Globus pallidus (tissue), 1 donor: ENCODE measurements at regions not wholly inside any gene's neighbourhood (a gene's known extent, or its start where the extent isn't known, plus 50 kb on each side); places are given as distances from the start of the nearest gene placed in this dataset.

Source experiments
- DNase-seq: peaks from one replicate; pipeline ENCODE4 v3.0.0-alpha.2; 2015; ENCODE audit warnings: low spot score

DNA sequence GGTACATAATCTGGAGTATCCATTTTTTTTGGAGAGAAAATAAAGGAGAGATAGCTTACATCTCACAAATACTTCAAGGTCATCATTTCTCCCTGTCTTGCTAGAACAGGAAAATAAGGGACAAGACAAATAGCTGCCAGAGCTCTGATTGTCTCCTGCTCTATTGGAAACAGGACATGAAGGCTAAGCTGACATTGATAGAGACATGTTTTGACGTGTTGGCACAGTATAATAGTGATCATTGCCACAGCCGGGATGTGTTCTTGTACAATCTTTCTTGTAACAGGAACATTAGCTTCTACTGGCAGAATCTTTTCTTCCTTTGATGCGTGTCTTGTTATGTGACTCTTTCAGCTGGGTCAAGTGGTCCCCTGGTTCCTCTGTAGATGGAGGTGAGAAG lies 279.3 kb upstream of the MTPN start:
- no peak for DNase-seq

DNA sequence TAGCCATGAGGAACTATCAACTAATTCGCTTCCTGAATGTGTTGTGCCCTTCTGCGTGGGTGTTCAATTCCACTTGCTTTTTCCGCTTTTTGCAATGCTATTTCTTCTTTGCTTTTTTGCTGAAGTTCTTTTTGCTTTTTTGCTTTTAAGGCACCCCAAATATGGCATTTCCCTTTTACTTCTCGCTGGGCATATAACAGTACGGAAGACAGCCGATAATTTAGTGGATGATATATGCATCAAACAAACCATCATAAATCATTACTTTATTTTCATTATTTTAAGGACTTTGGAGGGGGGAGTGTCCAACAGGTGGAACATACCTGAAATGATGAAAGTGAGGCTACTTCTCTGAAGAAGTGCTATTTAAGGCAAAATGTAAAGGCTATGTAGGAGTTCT lies 277.0 kb upstream of the MTPN start:
- DNase-seq = no peak

DNA sequence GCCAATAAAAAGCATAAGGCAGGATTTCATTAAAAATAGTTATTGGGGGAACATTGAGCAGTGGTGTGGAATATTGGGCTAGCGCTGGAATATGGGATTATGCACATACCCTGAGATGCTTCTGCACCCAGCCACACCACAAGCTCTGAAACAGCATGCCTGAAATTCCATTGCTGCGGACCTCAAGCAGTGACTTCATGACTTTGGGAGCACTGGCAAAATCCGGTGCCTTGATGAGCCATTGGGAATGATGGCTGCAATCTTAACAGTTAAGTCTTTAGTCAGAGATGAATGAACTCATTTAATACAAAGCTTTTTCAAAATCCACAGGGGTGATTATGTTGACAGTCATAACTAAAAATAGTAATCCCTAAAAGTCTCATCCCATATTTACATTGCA lies 274.7 kb upstream of the MTPN start:
- DNase-seq = no peak

DNA sequence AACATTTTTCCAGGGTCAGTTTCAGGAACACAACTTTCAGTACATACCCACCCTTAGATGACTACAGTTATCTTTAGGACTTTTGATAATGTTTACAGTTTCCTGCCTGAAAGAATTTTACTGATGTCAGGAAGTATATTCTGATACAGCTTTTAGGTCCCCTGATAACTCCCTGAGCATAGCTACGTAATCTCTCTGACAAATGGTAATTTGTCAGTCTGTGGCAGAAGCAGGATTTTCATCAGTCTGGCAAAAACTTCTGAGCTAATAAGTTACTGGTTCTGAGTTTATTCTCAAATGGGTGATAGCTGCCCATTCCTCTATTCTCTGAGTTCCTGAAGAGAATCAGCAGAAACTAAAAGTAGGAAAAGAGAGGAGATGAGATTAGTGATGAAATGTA lies 270.1 kb upstream of the MTPN start:
- no peak for DNase-seq

DNA sequence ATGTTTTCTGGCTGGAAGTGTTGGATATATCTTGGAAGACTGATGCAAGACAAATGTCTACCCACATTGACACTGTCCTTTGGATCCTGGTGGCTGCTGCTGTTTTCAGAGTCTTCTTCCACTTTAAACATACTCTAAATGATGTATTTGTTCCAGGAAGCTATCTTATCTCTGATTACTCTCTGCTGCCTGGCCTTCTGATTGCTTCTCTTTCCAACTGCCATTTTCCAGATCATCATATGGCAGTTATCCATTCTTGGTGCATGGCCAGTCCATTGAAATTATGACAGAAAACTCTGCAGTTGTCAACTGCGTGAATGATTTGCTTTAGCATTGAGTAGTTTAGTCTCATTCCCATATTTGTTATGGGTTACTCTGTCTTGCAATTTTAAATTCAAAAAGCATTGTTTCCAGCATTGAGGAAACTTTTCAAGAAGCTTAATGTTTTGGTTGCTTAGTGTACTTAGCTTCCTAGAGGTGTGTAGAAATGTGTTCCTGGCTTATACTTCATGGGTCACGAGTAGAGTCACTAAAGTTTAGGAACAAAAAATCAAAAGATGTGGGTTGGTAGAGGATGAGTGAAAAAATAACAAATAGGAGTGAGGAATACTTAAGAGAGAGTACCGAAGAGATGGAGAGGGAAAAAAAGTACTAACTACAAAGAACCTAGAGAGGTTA lies 268.3 kb upstream of the MTPN start:
- DNase-seq = no peak

DNA sequence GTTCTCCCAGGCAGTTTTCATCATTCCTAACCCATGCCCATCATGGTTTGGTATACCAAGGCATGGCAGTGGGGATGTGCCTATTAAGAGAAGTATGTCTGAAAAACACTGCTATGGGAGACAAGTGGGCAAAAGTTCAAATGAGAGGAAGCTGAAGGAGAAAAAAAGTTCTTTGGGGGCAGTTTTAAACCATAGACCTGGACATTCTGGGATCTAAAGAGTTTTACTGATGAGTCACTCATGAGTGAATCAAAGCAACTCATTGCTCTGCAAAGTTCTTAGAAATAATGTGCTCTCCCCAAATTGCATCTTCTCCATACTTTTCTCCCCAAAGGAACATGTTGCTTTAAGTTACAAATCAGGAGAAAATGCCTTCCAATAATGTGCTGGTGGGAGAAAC lies 256.9 kb upstream of the MTPN start:
- no peak for DNase-seq

DNA sequence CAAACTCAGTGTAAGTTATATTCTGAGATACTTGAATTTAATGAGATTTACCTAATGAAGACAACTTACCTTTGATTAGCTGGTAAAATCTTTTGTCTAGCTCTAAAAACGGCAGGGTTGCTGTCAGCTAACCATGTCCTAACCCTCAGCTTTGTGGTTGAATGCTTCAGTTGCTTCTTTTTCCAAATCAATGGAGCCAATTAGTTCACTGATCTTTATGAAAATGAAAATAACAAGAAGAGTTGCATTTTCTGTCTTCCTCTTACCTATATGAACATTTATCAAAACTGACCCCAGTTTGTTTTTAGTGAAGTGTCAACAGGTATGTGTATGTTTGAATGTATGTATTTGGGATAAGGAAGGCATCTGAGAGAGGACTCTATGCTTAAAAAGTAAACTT lies 253.1 kb upstream of the MTPN start:
- no peak for DNase-seq

DNA sequence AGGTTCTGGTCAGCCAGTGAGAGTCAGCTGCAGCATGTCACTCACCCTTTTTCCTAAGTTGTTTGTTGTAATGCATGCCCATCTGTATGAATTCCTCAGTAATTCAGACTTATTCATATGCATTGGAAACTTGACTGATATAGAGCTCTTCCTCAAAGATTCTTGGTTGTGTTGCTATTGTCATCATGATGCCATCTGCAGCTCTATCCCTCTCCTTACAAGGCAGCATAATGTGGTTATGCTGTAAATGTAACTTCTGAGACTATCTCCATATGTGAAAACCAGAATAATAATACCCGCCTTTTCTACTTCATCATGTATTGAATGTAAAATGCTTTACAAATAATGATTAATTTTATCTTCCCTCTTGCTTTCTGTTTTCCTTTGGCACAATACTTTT lies 252.6 kb upstream of the MTPN start:
- DNase-seq = no peak

DNA sequence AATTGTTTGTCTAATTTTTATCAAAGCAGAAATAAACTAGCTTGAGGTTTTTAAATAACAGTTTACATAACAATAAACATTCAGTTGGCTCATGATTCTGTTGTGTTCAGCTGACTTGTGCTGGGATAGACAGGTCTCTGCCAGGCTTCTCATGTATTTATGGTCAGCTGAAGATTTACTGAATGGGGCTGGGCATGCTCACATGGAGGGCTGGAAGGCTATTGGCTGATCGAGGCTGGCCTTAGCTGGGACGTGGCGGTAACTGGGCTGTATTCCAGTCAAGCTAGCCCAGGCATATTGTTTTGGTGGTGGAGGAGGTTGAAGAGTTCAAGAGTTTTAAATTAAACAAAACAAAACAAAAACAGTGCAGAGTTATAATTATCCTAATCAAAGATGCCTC lies 251.0 kb upstream of the MTPN start:
- DNase-seq = no peak

DNA sequence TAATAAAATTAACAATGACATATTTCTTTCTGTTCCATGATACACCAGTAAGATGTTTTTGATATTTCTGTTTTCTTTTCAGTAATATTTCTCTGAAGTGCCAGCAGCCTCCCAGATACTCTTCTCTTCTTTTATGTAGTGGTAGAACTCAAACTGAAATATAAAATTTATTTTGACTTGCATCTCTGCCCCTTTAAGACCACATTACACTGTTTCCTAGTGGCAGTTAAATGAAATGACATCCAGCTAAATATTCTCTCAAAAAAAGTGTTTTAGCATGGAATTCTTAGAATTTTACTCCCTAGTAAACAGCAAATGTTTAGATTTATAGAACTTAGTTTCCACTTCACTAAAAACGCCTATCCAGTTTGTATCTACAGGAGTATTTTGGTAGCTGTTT lies 237.2 kb upstream of the MTPN start:
- DNase-seq = no peak

DNA sequence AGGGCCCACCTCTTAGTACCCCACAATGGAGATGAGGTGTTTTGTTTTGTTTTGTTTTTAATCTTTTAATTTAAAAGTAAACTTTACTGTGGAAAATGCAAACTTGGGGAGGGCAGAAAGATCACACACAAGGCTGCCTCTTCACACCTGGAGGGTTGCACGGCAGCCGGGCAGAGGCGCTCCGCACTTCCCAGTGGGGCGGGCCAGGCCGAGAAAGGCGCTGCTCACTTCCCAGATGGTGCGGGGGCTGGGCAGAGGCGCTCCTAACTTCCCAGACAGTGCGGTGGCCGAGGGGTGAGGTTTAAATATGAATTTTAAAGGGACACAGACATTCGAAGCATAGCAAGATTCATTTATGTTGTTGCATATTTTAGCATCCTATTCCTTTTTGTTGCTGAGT lies 235.9 kb upstream of the MTPN start:
- no peak for DNase-seq

DNA sequence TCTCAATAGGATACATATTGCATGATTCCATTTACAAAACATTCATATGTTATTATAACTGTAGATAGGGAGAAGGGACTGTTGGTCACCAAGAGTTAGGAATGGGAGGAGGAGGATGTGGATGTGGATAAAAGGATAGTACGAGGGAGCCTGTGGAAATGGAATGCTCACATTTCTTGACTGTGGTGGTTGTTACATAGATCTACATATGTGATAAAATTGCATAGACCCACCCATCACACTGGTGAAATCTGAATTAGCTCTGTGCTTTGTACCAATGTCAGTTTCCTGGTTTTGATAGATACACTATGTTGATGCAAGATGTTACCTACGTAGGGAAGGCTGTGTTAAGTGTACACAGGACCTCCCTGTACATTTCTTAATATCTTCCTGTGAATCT lies 233.5 kb upstream of the MTPN start:
- DNase-seq = no peak

DNA sequence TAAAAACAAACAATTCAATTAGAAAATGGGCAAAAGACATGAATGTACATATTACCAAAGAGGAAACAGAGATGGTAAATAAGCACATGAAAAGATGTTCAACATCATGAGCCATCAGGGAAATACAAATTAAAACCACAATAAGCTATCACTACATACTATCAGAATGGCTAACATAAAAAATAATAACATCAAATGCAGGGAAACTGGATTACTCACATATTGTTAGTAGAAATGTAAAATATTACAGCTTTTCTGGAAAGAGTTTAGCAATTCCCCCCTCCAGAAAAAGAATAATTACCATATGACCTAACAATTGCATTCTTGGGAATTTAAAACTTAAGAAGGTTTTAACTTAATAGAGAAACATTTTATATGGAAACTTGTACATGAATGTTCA lies 232.9 kb upstream of the MTPN start:
- no peak for DNase-seq

DNA sequence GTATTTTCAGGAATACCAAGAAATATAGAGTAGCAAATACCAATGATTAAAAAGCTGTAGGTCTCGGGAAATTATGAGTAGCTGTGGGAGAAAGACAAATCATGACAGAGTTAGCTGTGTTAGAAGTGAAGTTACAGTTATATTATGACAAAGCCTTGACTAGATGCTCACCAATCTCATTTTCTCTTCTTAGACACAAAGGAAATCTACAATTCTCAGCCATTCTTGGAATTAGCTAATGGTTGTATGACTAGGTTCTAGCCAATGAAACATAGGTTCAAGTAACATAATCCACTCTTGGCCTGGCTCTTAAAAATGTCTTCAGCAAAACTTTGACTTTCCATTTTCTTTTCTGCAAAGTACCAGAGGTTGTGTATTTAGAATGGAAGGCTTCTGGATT lies 228.8 kb upstream of the MTPN start:
- no peak for DNase-seq

DNA sequence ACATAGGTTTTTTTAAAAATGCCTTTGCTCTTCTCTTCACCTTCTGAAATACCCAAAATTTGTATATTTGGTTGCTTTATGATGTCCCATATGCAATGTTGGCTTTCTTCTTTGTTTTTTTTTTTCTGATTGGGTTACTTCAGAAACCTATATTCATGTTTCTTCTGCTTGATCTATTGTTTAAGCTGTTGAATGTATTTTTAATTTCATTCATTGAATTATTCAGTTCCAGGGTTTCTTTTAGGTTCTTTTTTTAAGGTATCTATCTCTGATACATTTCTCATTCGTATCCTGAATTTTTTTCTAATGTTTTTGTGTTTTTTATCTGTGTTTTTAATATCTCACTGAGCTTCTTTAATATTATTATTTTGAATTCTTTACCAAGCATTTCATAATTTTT lies 221.0 kb upstream of the MTPN start:
- DNase-seq = no peak

DNA sequence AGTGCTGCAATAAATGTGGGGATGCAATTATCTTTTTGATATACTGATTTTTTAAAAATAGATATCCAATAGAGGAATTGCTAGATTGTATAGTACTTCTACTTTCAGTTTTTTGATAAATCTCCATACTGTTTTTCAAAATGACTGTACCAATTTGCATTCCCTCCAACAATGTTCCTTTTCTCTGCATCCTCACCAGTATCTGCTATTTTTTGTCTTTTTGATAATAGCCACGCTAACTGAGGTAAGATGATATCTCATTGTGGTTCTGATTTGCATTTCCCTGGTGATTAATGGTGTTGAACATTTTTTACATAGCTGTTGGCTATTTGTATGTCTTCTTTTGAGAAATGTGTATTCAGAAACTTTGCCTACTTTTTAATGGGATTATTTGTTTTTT lies 217.7 kb upstream of the MTPN start:
- no peak for DNase-seq

DNA sequence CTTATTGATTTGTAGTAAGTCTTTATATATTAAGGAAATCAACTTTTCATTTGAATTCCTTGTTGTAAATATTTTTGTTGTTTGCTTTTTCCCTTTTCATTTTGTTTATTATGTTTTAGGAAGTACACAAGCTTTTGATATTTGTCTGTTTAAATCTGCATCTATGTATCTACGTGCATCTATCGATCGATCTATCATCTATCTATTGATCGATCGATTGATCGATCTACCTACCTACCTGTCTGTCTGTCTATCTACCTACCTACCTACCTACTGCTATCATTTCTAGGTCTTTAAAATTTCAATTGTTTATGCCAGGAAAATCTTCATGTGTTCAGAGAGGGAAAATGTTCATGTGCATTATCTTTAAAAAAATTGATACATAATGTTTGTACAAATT lies 216.8 kb upstream of the MTPN start:
- no peak for DNase-seq

DNA sequence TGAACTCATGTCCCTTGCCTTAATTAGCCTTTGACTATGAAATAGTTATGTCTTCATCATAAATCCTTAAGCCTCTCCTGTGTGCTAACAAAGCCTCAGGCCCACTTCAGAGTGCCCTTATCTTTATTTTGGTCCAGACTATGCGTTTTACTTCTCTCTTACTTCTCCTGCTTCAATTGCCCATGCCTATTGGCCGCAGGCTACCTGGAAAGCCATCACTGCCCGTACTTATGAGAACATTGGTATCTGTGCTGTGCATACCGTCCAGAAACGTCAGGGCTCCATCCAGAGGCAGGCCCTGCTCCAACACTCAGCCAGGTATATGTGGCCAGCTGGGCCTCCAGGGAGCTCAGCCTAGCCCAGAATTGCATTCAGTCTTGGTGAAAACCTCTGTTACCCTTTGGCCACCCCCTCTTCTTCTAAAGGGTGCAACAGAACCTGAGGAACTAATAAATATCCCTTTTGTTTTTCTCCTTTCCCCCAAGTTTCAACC lies 212.4 kb upstream of the MTPN start:
- no peak for DNase-seq

DNA sequence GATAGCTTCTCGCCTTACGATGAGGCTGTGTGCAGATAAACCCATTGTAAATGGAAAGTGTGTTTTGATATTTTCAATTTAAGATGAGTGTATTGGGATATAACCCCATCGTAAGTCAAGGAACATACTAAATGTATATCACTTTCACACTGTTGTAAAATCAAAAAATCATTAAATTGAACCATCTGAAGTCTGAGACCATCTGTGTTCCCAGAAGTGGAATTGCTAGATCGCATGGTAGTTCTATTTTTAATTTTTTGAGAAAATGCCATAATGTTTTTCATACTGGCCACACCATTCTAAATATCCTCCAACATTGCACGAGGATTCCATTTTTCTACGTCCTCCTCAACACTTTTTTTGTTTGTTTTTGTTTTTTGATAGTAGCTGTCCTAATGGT lies 209.1 kb upstream of the MTPN start:
- no peak for DNase-seq

DNA sequence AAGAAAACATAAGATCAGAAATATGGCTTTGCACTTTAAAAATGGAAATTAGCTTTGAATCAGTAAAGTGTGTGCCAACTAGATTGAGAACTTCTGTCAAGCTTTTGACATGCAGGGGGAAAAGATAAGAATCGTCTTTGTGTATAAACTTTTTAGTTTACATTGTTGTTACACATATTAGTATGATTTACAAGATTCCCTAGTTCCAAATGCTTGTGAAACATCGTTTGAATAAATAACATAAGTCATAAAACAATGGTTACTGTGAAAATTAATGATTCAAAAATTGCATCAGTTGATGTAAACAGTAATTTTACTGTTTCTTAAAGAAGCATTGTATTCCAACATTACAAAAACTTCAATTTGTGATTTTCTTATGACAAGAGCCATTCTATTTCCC lies 207.6 kb upstream of the MTPN start:
- no peak for DNase-seq

DNA sequence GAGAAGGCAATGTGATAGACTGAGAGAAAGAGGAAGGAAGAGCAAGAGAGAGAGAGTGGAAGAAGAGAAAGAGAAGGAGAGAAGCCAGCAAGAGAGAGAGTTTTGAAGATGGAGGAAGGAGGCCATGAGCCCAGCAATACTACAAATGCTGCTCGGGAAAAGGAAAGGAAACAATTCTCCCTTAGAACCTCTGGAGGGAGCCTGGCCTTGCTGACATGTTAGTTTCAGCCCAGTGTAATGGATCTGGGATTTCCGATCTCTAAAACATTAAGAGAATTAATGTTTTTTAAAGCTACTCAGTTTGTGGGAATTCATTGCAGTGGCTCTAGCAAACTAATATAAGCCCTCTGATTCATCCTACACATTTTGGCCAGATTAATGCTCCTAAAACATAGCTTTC lies 206.8 kb upstream of the MTPN start:
- DNase-seq = peak; percentile 1

DNA sequence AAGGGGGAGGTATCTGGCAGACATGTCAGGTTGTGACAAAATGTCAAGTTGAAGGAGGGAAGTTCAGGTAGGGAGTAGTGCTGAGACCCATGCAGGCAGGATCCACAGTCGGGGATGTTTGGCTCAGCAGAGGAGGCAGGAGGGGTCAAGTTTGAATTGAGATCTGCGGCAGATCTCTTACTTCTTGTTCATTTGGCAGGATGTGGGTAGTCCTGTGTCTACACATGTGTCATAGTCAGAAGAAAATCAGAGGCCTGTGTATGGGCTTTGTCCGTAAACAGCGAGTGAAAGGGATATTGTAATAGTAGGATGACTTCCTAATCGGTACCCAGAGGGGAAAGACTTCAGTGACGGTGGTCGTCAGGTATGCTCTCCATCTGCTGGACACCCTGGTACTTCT lies 203.8 kb upstream of the MTPN start:
- no peak for DNase-seq

DNA sequence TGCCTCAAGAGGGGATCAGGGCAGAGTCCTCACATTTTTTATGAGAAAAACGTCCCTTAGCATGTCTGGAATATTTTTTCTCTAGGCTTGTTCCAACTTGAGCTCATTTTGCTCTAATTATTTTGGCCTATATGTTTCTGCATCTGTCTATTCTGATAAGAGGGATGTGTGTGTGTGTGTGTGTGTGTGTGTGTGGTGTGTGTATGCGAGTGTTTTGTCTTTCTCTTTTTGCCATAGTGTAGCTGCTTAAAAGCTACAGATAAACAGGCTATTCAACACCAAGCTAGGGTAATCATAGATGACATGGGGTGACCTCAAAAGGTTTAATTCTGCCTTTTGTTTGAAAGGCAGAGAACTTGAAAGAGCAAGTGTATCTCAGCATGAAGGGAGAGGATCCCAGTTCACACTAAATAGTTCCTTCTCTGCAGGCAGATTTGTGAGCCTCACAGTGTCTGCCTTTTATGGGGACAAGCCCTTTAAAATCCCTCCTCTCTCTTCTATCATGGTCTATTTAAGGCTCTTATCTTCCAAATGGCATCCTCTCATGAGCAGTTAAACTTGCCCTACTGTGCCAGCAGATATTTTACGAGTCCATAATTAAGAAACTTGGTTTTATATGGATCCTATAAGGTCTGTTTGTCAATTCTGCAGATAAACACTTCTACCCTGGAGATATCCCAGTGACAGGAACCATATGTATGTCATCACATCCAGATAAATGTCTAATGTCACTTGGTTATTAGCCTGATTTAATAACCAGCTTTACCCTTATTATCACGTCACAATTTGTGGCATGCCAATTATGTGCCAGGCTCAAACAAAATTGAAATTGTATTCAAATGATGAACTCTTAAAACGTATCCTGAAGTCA lies 202.9 kb upstream of the MTPN start:
- DNase-seq = no peak

DNA sequence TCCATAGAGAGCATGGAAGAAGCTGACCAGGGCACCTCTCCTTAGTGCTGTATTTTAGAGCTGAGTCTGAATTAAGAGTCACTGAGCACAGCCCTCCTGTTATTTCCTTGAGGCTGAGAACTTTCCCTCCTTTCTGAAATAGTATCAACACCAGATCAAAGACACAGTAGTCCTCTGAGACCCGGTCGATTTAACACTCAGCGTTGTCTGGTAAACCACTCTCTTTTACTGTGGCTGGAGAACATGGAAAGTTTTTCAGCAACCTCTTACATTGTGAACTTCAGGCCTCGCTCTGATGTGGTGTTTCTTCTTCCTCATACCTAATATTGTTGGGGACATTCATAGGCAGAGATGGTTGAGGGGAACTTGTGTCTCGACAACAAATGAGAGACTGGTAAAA lies 202.0 kb upstream of the MTPN start:
- DNase-seq = no peak
